ENCODE measurements at regions not wholly inside any gene's neighbourhood (a gene's known extent, or its start where the extent isn't known, plus 50 kb on each side); places are given as distances from the start of the nearest gene placed in this dataset.

DNA sequence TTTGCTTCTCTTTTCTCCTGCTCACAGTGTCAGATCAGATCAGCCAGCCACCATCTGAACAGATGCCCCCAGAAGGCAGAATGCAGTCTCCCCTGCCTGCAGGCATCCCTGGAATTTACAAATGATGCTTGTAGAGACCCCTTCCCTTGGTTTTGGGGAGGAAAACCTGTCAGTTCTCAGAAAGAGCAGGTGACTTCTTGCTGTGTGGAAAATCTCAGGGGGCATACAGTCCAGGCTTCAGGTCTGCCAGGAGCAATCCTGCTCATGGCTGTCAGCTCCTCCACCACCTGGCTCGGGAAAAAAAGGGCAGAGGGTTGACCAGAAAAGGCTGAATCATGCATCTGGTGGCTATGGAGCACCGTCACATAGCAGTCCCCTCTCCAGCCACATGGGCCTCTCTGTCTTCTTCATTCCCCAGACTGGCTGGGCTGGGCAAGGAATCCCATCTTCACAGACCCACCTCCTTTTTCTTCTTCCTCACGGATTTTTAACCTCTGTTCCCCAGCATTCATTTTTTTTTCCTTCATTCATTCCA is 107.0 kb downstream of the KCNF1 start:
- no peak for DNase-seq

GRCh38 chr2:11019614-11020013 is 107.9 kb downstream of the KCNF1 start:
- no peak for DNase-seq

DNA sequence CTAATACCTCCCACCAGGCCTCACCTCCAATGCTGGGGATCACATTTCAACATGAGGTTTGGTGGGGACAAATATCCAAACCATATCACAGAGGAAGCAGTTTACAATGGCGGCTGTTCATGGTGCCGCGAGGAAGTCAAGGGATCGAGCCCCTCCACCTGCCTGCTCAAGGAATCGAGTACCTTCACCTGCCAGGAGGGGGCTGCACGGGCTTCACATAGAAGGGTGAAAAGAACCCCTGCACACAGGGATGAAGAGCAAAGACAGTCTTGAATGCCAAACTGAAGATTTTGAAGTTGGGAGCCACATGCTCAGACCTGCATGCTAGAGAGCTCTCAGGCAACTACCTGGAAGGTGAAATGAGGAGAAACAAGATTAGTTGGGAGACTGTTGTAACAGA is 110.3 kb downstream of the KCNF1 start:
- DNase-seq: no peak

DNA sequence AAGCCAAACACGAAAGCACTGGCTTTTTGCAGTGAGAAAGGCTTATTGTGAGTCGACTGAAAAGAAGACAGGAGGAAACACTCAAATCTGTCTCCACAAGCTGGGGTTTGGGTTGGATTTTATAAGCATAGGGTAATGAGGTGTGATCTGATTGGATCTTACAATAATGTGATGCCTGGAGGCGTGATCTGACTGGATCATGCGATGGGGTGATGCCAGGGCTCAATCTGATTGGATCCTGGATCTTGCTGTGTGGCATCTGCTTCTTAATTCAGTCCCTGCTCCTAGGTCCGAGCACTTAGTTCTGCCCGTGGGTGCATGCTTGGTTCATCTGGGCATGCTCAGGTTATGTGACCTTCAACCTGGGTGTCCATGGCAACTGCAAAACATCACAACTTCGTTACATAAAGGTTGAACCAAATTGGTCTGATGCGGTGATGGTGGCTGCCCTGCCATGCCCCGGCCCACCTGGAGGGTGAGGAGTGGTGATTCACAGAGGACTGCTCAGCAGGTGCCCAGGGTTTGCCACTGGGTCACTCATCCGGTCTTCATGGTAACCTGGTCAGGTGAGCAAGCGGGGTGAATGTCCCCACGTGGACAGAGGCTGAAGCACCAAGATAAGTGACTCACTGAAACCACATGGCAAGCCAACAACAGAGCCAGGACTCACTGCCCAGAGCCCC is 111.0 kb downstream of the KCNF1 start:
- no peak for DNase-seq

DNA sequence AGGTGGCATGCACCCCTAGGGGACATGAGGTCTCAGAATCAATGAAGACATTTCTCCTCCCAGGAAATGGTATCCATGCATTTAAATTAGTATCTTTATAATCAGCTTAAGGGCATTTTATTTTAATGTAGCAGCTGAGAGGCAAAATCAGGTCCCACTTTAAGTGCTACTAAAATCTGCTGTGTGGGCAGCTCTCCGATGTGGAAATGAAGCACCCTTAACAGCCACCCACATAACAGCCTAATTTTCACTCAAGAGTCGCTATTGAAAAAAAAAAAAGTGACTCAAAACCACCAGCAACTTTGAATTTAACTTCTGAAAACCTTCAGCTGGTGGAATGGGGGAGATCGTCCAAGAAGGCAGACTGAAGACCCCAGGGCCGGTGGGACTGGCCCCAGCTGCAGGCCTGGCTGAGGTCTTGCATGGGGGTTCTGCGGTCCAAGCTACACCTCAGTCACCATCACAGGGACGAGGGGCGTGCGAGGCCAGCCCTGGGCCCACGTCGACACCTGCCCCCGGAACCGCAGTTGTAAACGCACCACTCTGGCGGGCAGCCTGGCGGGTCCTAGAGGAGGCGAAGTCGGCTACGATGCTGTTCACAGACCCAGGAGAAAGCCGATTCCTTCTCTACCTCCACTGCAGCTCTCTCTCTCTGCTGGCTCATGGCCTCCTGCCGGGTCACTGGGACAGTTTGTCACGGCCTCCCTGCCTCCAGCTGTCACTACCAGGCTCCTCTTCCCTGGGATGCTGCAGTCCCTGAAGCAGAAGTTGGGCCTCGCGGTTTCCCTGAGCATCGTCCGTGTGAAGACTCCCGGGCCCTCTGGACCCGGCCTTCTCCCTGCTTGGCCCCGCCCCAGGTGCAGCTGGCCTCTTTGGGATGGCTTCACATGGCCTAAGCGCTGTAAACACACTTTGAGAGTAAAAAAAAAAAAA is 111.9 kb downstream of the KCNF1 start:
- no peak for DNase-seq

DNA sequence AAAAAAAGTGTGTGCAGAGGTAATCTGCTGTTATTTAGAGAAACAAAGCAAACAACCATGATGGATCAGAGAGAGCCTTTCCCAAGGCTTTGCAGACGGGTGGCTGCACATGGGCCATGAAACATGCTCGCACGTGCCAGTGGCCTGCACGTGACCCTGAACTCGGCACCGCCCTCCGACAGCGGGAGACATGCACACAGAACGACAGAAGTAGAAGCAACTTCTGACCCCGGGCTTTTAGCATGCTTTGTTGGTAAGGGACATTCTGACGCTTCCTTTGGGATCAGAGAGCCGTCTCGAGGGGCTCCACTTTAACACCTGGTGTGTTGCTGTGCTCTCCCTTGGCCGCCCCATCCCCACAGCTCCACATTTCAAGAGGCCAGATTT is 112.5 kb downstream of the KCNF1 start:
- DNase-seq: no peak

DNA sequence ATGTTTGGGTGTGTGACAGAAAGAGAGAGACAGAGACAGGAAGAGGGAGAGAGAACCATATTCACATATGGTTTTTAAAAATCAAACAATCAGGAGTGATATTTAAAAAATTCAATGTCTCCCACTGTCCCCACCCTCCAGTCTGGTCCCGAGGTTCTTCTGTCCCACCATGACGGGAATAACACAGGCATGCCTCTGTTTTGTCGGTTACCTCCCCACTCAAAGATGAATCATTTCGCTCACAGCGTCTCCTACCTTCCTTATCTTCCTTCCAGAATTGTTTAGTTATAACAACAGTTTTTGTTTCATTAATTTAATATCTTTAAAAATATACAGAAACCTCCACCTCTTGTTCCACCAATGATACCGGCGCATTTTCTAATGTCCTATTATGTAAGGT is 113.0 kb downstream of the KCNF1 start:
- no peak for DNase-seq

DNA sequence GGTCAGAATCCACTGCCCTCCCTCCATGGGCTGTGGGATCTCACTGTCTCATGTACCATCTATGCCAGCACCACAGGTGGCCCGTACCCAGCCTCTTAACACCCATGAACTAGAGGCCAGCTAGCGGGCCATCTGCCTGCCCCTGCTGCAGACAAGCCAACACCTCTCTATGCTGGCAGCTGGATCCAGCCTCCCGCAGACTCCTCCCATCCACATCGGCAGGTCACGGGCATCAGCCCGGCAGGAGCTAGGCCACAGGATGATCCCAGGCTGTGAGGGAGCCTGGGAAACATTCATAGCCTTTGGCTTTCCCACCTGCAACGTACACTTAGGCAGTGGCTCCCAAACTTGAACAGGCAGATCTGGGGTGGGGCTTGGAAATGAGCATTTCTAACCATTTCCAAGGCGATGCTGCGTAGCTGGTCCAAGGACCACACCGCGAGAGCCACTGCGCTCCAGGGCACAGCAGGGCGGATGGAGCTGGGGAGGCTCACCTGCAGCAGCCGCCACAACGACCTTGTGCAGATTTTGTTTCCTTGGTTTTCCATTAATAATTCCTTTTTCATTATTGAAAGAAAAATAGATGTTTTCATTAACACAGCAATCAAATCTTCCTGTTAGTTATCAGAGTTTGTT is 114.7 kb downstream of the KCNF1 start:
- DNase-seq: no peak

- no peak for DNase-seq
Measured at GRCh38 chr2:11027195-11027594, 115.5 kb downstream of the KCNF1 start.

- no peak for DNase-seq
Measured at GRCh38 chr2:11028407-11028916, 116.7 kb downstream of the KCNF1 start.

GRCh38 chr2:11029136-11029535 is 117.4 kb downstream of the KCNF1 start:
- no peak for DNase-seq

DNA sequence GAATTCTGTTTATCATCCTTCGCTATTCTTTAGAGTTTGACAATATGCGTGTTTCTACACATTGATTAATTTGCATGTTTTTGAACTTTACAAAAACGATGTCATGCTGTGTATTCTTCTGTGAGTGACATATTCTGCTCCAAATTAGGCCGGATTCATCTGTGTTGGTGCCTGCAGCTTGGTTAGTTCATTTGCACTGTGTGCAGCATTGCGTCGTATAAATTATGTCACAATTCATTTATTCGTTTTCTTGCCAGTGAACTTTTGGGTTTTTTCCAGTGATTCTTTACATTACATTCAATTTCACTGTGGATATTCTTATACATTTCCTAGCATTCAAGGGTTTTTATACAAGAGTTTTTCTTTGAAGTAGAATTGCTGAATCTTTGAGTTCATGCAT is 118.3 kb downstream of the KCNF1 start:
- DNase-seq: no peak

DNA sequence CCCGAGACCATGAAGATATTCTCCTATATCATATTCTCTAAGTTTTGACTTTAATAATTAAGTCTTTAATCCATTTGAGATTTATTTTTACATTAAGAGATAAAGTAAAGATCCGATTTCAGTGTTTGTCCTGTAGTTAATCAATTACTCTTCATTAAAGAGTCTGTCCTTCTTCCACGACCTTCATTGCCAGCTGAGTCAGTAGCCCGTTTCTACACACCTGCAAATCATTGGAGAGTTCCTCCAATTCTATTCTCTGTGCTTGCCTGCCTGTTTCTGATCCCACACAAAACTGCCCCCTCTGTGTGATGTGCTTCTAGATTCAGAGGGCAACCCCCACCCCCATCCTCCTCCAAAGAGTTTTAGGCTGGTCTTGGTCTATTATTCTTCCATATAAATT is 119.2 kb downstream of the KCNF1 start:
- no peak for DNase-seq

DNA sequence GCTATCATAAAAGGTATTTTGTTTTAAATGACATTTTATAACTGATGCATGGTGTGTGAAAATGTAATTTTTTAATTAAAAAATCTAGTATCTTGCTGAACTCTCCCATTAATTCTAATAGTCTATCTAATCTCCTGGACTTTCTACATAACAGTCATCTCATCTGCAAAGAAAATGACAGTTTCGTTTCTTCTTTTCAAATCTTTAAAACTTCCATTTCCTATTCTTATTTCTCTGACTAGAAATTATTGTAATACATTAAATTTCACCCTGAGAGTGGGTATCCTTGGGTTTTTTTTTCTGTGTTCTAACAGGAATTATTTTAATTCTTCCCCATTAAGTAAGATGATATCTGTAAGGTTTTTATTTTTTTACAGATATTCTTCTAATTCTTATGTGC is 120.1 kb downstream of the KCNF1 start:
- DNase-seq: no peak

DNA sequence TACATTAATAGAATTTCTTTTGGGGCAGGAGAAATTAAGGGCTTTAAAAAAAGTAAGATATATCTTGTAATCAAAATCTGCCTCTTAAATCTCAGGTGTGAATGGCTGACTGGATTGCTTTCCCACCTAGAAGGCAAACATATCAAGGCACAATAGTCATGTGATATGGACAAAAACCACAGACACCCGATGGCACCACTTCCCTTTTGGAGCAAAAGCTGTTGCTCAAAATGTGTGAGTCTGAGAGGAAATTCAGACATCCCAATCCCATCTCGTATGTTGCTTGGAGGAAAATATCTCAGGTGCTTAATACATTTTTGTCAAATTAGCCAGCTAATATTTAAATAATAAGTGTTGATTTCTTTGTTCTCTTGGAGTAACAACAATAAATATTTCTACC is 120.7 kb downstream of the KCNF1 start:
- no peak for DNase-seq

DNA sequence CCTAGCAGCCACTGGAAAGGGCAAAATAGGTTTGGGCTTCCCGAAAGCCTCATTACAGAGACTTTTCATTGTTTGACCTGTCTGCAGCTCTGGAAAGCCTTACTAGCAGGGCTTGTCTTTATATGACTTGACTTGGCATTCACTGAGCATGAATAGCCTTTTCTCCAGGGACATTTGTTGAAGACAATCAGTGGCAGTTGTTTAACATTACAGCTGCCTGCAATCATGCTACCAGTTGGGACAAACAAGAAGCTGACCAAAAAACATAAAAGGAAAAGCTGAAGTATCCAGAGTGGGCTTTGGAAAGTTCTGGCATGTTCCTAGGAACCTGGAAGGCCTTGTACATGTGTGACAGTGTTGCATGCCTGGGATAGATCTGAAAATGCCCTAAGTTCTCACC is 121.4 kb downstream of the KCNF1 start:
- DNase-seq: no peak

GRCh38 chr2:11038641-11039040 is 116.6 kb upstream of the SLC66A3 start:
- DNase-seq: no peak

DNA sequence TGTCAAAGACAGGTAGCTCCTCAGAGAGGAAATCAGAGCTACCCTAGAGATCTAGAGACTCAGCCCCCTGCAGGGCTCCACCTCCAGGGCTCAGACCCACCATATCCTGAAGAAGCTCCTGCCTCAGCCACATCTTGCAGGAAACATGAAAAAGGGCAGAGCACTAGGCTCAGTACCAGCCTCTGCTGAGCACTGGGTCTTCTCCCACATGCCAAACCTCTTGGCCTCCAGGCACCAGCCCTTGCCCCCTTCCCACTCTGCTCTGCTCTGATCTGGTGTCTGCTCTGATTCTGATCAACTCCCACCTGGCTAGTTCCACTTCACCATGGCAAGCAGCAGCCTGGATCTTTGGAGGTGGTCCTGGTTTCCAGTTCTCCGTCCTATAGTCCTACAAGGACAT is 114.3 kb upstream of the SLC66A3 start:
- DNase-seq: no peak

DNA sequence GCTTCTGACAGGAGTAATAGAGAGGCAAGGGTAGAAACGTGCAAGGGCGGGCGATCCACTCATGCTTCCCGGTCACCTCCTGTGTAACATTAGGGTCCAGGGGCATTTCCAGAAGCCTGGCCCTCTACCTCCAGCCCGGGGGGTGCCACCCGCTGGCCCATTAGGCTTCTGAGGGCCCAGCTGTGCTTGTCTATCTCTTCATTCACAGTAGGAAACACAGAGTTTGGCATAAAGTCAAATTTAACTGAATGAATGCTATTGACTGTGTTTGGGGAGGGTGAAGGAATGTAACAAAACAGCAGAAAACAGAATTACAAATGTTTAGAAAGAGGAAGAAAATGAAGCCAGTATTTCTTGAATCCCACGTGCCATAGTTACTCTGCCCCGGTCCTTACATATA is 112.4 kb upstream of the SLC66A3 start:
- DNase-seq: peak; percentile 48

DNA sequence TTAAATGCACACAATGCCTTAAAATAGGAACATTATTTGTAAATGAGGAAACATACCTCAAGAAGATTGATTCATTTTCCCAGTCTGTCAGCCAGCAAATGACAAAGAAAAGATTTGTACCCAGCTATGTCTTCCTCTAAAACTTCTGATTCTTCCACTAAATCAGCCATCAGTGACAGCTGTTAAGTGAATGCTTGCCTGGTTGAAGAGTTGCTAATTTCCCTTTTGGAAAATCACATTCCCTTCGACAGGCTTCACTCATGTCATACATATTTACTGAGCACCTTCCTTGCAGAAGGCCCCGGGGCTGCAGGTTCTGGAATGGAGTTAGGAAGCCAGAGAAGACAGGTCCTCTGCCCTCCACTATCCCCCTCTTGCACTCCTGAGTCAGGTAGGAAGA is 112.0 kb upstream of the SLC66A3 start:
- no peak for DNase-seq

DNA sequence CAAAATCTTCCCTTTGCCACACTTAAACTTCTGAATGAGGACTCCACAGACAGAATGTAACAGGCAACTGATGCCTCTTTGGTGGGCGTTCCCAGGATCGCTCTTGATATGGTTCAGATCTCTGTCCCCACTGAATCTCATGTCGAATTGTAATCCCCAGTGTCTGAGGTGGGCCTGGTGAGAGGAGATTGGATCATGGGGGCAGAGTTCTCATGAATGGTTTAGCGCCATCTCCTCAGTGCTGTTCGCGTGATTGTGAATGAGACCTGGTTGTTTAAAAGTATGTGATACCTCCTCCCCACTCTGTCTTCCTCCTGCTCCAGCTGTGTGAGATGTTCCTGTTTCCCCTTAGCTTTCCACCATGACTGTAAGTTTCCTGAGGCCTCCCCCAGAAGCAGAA is 111.1 kb upstream of the SLC66A3 start:
- DNase-seq: no peak

- no peak for DNase-seq
Measured at GRCh38 chr2:11045294-11045693, 110.0 kb upstream of the SLC66A3 start.

GRCh38 chr2:11048335-11049008 is 106.8 kb upstream of the SLC66A3 start:
- DNase-seq: no peak

All from NCI-H345 (cell line).